ENCODE measurements at regions not wholly inside any gene's neighbourhood (a gene's known extent, or its start where the extent isn't known, plus 50 kb on each side); places are given as distances from the start of the nearest gene placed in this dataset.
A peak's percentile ranks its signal among the peaks of the same experiment; 100 is the strongest.

DNA sequence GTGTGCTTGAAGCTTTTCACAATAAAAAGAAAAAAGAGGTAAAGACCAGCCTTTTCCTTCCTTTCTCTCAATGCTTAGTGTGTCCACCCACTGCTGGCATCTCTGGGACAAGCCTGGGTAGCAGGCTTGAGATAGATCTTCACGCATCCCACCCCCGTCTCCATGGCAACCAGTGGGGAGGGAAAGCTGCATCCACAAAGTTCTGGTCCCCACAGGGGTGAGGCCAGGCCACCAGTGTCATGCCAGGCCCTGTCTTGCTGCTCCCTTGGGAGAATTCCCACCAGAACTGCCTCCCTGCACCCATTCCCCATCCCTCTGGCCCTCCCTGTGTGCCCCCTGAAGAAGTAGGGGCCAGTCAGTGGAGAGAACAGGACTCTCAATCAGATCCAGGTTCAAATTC lies 259.9 kb downstream of the MRTFB start:
- Histone ChIP-seq H3K4me1 (replicated peaks in 1 of 2; ENCODE audit: control insufficient read depth in 2 of 2, insufficient read depth in 2 of 2, low read length in 2 of 2) (no peaks in the 10 kb centered on the region), H3K4me3 (no peak overlapping the region), H3K27me3 (ENCODE audit: control insufficient read depth in 2 of 2, insufficient read depth in 2 of 2, low read length in 2 of 2) (no peaks in the 10 kb centered on the region; a peak in 1 of 5 replicates), H3K4me2 (ENCODE audit: insufficient read depth, low read length) (no peak overlapping the region), H3K36me3 (ENCODE audit: control insufficient read depth, insufficient read depth, low read length) (peaks cover 3% of the 10 kb centered on the region; the same call in 1 of the 3 replicates), H3K27ac (ENCODE audit: extremely low read depth, low read depth, low read length) (no peak overlapping the region), H3K9me3 (replicated peaks; ENCODE audit: control insufficient read depth, insufficient read depth, low read depth, low read length) (peaks cover 7% of the 10 kb centered on the region), H3K9ac (ENCODE audit: insufficient read depth in 1 of 2, low read depth in 2 of 2, low read length in 2 of 2) (no peak overlapping the region), H3K9me1 (ENCODE audit: control insufficient read depth, insufficient read depth, low read length) (no peaks in the 10 kb centered on the region), H3K79me2 (ENCODE audit: control insufficient read depth, insufficient read depth, low read length) (no peaks in the 10 kb centered on the region), H2AFZ (ENCODE audit: low read depth, low read length) (no peak overlapping the region), H4K20me1 (replicated peaks; ENCODE audit: control insufficient read depth, insufficient read depth, low read length) (0 out of 2 replicates have a peak, but pooled peaks cover 3% of the 10 kb centered on the region)
- 38% methylated on average over 1 of the region's 2 CpGs for WGBS (ENCODE audit: insufficient coverage, low coverage, missing lambda C conversion rate)
- DNase-seq (ENCODE audit: extremely low read depth in 1 of 4, low spot score in 3 of 4) (peak in 2 of 4 experiments; percentile 39 to 44), ATAC-seq (no peak), FAIRE-seq (no peak)
- ChIA-PET CTCF (ENCODE audit: low intra/inter-chr PET ratio) (no interaction called here), POLR2A (no interaction called here)
- TF ChIP-seq NFRKB (IDR thresholded peaks at IDR 0.05; ENCODE audit: low read depth) (no peak), RFX1 (IDR thresholded peaks at IDR 0.05) (peak; percentile 86)
- no TSS peak for BruUV-seq (replicated peaks)
- intact Hi-C loops (cut with micrococcal nuclease) (no loop called here), in situ Hi-C loops (cut with MboI) (no loop called here)

GRCh38 chr16:14329727-14330350 lies 258.7 kb downstream of the MRTFB start:
- no peak overlapping the region for H3K4me3 ChIP-seq
- H3K79me2 ChIP-seq (ENCODE audit: control insufficient read depth, insufficient read depth, low read length) = no peaks in the 10 kb centered on the region
- no TSS peak for BruUV-seq (replicated peaks)
- FAIRE-seq = no peak
- WGBS (ENCODE audit: insufficient coverage, low coverage, missing lambda C conversion rate) = 57% methylated on average over 3 of the region's 3 CpGs
- no peaks in the 10 kb centered on the region for H3K9me1 ChIP-seq (ENCODE audit: control insufficient read depth, insufficient read depth, low read length)
- no peak overlapping the region for H2AFZ ChIP-seq (ENCODE audit: low read depth, low read length)
- H3K9ac ChIP-seq (ENCODE audit: insufficient read depth in 1 of 2, low read depth in 2 of 2, low read length in 2 of 2) = no peak overlapping the region
- 0 out of 2 replicates have a peak, but pooled peaks cover 3% of the 10 kb centered on the region for H4K20me1 ChIP-seq (replicated peaks; ENCODE audit: control insufficient read depth, insufficient read depth, low read length)
- no peak overlapping the region for H3K4me2 ChIP-seq (ENCODE audit: insufficient read depth, low read length)
- in situ Hi-C loops (cut with MboI) (no loop called here), intact Hi-C loops (cut with micrococcal nuclease) (no loop called here)
- no peaks in the 10 kb centered on the region for H3K9me3 ChIP-seq (replicated peaks; ENCODE audit: control insufficient read depth, insufficient read depth, low read depth, low read length)
- peaks cover 3% of the 10 kb centered on the region; the same call in 1 of the 3 replicates for H3K36me3 ChIP-seq (ENCODE audit: control insufficient read depth, insufficient read depth, low read length)
- ChIA-PET CTCF (ENCODE audit: low intra/inter-chr PET ratio) (no interaction called here), POLR2A (interaction anchor here (0.6 to 0.8 kb wide), 2 partner anchors 13 to 1194 kb away, joined by 4 read pairs; no protein-coding TSS in a partner anchor)
- H3K27ac ChIP-seq (ENCODE audit: extremely low read depth, low read depth, low read length) = no peak overlapping the region
- H3K4me1 ChIP-seq (replicated peaks in 1 of 2; ENCODE audit: control insufficient read depth in 2 of 2, insufficient read depth in 2 of 2, low read length in 2 of 2) = no peaks in the 10 kb centered on the region
- no peak for ATAC-seq
- no peaks in the 10 kb centered on the region for H3K27me3 ChIP-seq (ENCODE audit: control insufficient read depth in 2 of 2, insufficient read depth in 2 of 2, low read length in 2 of 2)
- no peak for DNase-seq (ENCODE audit: extremely low read depth in 1 of 4, low spot score in 3 of 4)
- TF ChIP-seq, protein P1, sequence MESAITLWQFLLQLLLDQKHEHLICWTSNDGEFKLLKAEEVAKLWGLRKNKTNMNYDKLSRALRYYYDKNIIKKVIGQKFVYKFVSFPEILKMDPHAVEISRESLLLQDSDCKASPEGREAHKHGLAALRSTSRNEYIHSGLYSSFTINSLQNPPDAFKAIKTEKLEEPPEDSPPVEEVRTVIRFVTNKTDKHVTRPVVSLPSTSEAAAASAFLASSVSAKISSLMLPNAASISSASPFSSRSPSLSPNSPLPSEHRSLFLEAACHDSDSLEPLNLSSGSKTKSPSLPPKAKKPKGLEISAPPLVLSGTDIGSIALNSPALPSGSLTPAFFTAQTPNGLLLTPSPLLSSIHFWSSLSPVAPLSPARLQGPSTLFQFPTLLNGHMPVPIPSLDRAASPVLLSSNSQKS (CRISPR knock-in tag; IDR thresholded peaks at IDR 0.05) = no peak
